HG03460 (cell line): ENCODE measurements at regions not wholly inside any gene's neighbourhood (a gene's known extent, or its start where the extent isn't known, plus 50 kb on each side); places are given as distances from the start of the nearest gene placed in this dataset.
"Not testable (repeated sequence)": the region's sequence is repeated elsewhere in the genome, so short reads cannot be mapped to it uniquely, and the experiment has no call there.

ENCODE experiments used
- ATAC-seq: cut with Tn5 transposase; IDR thresholded peaks from one replicate; pipeline ENCODE4 v1.9.1; 2021; ENCODE audit not compliant: unreplicated experiment

- no peak for ATAC-seq
These were observed 148.5 kb upstream of the PDE7B start for GRCh38 chr6:135703007-135703406.

- peak; percentile 94 for ATAC-seq
These were observed 147.9 kb upstream of the PDE7B start for GRCh38 chr6:135703621-135704020.

- no peak for ATAC-seq
These were observed 144.1 kb upstream of the PDE7B start for GRCh38 chr6:135707426-135707825.

DNA sequence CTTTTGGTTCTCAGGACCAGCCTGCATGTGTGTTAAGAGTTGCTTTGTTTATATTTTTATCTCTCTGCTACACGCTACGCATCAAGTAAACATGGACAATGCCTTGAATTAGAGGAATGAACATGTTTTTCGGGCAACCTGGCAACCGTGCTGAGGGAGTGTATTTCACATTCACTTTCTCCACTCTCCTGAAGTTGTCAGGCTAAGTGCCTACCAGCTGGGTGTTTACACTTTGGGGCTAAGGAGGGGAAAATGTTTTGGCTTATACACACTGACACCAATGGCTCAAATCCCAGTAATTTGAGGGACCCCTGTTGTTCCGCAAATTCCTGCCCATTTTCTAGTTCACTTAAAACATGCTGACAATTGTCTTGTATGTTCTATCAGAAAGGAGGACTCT lies 141.5 kb upstream of the PDE7B start:
- no peak for ATAC-seq

DNA sequence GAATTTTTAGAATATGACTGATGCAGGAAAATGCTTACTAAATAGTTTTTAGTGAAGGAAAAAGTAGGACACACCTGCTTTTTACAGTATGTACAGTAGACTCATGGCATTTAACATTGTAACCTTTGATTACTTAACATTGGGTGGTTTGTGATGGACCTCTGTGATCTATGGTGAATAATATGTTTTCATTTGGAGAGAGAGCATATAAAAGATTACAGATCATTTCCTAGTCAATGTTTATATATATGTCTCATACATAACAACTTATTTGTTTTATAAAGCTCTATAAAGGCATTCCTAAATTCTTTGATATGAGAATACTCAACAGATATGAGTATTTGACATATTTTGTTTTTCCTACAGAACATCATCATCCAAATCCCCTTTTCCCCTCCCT lies 129.3 kb upstream of the PDE7B start:
- no peak for ATAC-seq

- peak; percentile 50 for ATAC-seq
These were observed 128.8 kb upstream of the PDE7B start for GRCh38 chr6:135722679-135723078.

DNA sequence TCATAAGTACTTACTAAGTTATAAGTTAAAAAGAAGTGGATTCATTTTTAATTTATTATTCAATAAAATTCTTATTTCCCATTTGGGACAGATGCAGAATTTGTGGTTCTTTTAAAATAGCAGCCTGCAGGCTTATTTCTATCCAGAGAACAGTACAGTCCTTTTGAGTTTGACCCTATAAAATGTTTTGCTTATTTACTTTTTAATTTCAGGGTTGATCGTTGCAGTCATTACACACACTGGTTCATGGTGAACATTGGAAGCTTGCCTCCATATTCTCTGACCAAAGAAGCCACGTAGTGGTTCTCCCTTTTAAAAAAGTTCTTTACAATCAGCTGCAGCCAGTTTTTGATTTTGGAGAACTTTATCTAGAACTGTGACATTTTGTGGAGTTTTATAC lies 122.9 kb upstream of the PDE7B start:
- ATAC-seq, result no peak

DNA sequence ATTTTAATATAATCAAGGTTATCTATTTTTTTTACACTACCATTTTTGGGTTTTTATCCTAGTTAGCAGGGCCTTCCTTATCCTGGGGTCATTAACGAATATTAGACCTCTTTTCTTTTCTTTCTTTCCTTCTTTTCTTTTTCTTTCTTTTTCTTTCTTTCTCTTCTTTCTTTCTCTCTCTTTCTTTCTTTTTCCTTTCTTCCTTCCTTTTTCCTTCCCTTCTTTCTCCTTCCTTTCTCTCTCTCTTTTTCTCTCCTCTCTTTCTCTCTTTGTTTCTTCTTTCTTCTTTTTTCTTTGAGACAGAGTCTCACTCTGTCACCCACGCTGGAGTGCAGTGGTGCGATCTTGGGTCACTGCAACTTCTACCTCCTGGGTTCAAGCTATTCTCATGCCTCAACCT lies 120.4 kb upstream of the PDE7B start:
- ATAC-seq, result no peak

DNA sequence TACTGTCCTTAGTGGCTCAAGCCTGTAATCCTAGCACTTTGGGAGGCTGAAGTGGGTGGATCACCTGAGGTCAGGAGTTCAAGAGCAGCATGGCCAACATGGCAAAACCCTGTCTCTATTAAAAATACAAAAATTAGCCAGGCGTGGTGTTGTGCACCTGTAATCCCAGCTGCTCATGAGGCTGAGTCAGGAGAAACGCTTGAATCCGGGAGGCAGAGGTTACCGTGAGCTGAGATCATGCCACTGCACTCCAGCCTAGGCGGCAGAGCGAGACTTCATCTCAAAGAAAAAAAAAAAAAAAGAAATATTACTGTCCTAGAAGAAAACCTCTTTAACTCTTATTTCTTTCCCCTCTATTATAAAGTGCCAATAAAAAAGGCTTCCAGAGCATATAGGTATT lies 115.2 kb upstream of the PDE7B start:
- ATAC-seq, result not testable (repeated sequence)

DNA sequence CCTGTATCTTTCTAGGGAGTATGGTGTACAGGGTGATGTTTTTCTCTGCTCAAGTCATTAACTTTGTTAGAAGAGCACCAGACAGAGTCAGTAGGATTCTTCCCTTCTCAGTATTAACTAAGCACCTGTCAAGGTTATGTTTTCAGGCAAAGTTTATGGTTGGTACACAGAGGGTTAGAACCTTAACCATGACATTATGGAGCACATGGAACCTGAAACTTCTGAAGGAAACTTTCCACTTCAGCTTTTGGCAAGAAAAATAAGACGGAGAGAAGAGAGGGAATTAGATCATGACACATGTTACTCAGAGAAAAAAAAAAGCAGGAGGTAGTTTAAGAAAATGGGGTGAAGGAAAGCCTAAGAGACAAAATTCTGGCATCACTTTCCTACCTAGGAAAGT lies 112.9 kb upstream of the PDE7B start:
- ATAC-seq, result no peak

GRCh38 chr6:135739288-135739687 lies 112.2 kb upstream of the PDE7B start:
- no peak for ATAC-seq

GRCh38 chr6:135740580-135740979 lies 110.9 kb upstream of the PDE7B start:
- no peak for ATAC-seq

DNA sequence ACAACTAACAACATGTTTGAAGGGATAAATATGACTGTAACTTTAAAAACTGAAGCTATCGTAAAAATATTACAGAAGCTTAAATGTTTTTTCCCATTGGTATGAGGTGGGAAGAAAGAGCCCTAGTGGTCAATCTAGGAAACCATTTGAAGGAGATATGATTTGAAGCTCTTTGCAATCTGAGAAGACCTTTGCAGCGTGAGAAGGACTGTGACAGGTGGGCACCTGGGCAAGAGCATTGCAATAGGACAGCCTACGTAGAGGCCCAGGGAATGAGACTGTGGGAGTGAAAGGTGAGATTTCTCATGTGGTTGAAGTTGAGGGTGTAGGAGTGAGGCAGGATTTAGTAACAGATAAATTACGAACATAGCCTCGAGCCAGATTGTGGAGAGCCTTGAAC lies 108.0 kb upstream of the PDE7B start:
- ATAC-seq, result no peak

DNA sequence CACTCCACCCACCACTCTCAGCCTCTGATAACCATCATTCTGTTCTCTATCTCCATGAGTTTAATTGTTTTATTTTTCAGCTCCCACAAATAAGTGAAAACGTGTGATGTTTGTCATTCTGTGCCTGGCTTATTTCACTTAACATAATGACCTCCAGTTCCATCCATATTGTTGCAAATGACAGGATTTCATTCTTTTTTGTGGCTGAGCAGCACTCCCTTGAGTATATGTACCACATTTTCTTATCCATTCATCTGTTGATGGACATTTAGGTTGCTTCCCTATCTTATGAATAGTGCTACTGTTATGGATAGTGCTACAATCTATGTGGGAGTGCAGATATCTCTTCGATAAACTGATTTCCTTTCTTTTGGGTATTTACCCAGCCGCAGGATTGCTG lies 103.3 kb upstream of the PDE7B start:
- no peak for ATAC-seq

DNA sequence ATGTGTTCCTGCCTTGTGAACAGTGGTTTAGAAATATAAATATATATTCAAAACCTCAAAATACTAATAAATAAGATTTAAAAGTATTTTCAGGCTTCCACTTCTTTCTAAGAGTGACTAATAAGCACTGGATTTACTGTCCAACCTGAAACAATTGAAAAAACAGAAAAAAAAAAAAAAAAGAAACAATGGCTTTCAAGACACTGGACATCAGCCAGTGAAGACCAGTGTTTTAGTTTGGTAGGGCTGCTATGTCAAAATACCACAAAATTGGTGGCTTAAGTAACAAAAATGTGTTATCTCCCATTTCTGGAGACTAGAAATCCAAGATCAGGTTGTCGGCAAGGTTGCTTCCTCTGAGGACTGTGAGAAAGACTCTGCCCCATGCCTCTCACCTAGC lies 101.4 kb upstream of the PDE7B start:
- no peak for ATAC-seq

GRCh38 chr6:135753196-135753595 lies 98.3 kb upstream of the PDE7B start:
- no peak for ATAC-seq

GRCh38 chr6:135759831-135760230 lies 91.7 kb upstream of the PDE7B start:
- ATAC-seq, result no peak

GRCh38 chr6:135774006-135774405 lies 77.5 kb upstream of the PDE7B start:
- ATAC-seq, result no peak

GRCh38 chr6:135779213-135779612 lies 72.3 kb upstream of the PDE7B start:
- ATAC-seq, result no peak

GRCh38 chr6:135780326-135780725 lies 71.2 kb upstream of the PDE7B start:
- no peak for ATAC-seq

GRCh38 chr6:135782546-135782945 lies 69.0 kb upstream of the PDE7B start:
- no peak for ATAC-seq

GRCh38 chr6:135784507-135784906 lies 67.0 kb upstream of the PDE7B start:
- no peak for ATAC-seq

DNA sequence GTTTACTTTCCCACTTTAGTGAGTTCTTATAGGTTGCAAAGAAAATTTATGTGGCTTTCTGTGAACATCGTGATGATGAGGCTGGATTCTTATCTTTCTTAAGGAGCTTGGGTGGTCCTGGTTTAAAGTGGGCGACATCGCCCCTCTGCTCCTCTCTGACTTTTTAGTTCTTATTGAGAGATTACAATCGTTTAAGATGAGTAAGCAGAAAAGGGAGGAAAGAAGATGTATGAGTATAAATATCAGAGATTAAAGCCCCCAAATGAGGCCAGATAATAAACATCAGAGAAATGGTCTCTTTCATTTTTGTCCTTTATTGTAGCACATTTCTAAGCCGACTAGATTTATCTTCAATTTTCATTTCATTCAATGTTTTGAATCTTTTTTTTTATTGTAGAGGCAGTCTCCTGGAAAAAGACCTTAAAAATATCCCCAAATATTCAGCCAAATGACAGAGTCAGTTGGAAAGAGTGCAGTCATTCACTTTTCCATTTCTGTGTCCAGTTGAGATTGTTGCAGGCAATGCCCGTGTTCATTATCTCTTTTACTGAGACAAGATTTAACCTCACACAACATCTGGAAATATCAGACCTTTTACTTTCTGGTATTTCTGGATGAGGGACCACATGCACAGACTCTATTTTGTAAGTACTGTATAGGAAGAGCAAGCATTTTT lies 62.0 kb upstream of the PDE7B start:
- no peak for ATAC-seq
